ENCODE measurements at regions not wholly inside any gene's neighbourhood (a gene's known extent, or its start where the extent isn't known, plus 50 kb on each side); places are given as distances from the start of the nearest gene placed in this dataset.

GRCh38 chr3:26422415-26422814 lies 200.2 kb upstream of the LRRC3B start:
- Mint-ChIP-seq H3K27me3 (no peaks in the 10 kb centered on the region), H3K27ac (no peak overlapping the region), H3K4me1 (ENCODE audit: low read depth) (no peaks in the 10 kb centered on the region), H3K4me3 (no peak overlapping the region), H3K9me3 (peaks cover 2% of the 10 kb centered on the region), H3K36me3 (ENCODE audit: low read depth) (no peaks in the 10 kb centered on the region)
- intact Hi-C loops (cut with micrococcal nuclease) = no loop called here
- no peak for DNase-seq
- ChIA-PET CTCF (no interaction called here), POLR2A (no interaction called here)
- no peak for ATAC-seq
- TF ChIP-seq, protein P1, sequence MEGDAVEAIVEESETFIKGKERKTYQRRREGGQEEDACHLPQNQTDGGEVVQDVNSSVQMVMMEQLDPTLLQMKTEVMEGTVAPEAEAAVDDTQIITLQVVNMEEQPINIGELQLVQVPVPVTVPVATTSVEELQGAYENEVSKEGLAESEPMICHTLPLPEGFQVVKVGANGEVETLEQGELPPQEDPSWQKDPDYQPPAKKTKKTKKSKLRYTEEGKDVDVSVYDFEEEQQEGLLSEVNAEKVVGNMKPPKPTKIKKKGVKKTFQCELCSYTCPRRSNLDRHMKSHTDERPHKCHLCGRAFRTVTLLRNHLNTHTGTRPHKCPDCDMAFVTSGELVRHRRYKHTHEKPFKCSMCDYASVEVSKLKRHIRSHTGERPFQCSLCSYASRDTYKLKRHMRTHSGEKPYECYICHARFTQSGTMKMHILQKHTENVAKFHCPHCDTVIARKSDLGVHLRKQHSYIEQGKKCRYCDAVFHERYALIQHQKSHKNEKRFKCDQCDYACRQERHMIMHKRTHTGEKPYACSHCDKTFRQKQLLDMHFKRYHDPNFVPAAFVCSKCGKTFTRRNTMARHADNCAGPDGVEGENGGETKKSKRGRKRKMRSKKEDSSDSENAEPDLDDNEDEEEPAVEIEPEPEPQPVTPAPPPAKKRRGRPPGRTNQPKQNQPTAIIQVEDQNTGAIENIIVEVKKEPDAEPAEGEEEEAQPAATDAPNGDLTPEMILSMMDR (IDR thresholded peaks at IDR 0.05) = no peak

GRCh38 chr3:26425076-26425475 lies 197.5 kb upstream of the LRRC3B start:
- intact Hi-C loops (cut with micrococcal nuclease) = no loop called here
- H3K4me3 Mint-ChIP-seq = no peak overlapping the region
- no peak for ATAC-seq
- no peaks in the 10 kb centered on the region for H3K4me1 Mint-ChIP-seq (ENCODE audit: low read depth)
- TF ChIP-seq, protein P1 (IDR thresholded peaks at IDR 0.05) = no peak
- no peaks in the 10 kb centered on the region for H3K27me3 Mint-ChIP-seq
- ChIA-PET POLR2A (no interaction called here), CTCF (no interaction called here)
- peaks cover 2% of the 10 kb centered on the region for H3K9me3 Mint-ChIP-seq
- no peak overlapping the region for H3K27ac Mint-ChIP-seq
- DNase-seq = no peak
- no peaks in the 10 kb centered on the region for H3K36me3 Mint-ChIP-seq (ENCODE audit: low read depth)

DNA sequence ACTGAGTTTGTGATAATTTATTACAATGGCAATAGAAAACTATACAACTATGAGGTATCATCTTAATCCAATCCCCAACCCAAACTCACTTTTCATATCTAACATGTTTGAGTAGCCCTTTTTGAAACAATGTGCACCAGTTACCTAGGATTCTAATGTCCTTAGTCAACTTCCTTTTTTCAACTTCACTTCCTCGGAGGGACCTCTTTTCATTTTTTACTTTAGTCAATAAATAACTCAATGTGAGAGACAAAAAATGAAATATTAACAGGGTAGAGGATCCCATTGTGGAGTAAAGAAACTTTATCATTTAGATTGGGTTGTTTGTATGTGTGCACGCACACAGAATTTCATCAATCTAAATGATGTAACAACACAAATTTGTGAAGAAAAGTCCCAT lies 193.6 kb upstream of the LRRC3B start:
- ChIA-PET CTCF (no interaction called here), POLR2A (no interaction called here)
- H3K4me1 Mint-ChIP-seq (ENCODE audit: low read depth) = no peaks in the 10 kb centered on the region
- TF ChIP-seq, protein P1 (IDR thresholded peaks at IDR 0.05) = no peak
- no peaks in the 10 kb centered on the region for H3K27me3 Mint-ChIP-seq
- H3K4me3 Mint-ChIP-seq = no peak overlapping the region
- no peaks in the 10 kb centered on the region for H3K9me3 Mint-ChIP-seq
- intact Hi-C loops (cut with micrococcal nuclease) = no loop called here
- H3K36me3 Mint-ChIP-seq (ENCODE audit: low read depth) = no peaks in the 10 kb centered on the region
- ATAC-seq = no peak
- DNase-seq = no peak
- no peak overlapping the region for H3K27ac Mint-ChIP-seq

DNA sequence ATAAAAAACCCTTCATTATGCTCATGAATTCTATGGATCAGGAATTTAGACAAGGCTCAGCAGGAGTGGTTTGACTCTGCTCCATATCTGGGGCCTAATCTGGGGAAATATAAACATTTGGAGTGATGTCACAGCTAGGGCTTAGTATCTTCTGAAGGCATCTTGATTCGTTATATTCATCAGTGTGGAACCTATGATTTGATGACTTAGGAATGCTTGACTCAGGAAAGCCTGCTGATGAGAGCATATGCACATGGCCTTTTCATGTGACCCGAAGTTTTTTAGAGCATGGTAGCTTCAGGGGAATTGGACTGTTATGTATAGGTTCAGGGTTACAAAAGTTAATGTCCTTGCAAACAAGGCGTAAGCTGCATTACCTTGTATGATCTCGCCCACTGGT lies 184.9 kb upstream of the LRRC3B start:
- ChIA-PET CTCF (no interaction called here), POLR2A (no interaction called here)
- Mint-ChIP-seq H3K4me1 (ENCODE audit: low read depth) (no peaks in the 10 kb centered on the region), H3K9me3 (peaks cover 3% of the 10 kb centered on the region), H3K36me3 (ENCODE audit: low read depth) (no peaks in the 10 kb centered on the region), H3K27ac (no peak overlapping the region), H3K4me3 (no peak overlapping the region), H3K27me3 (no peaks in the 10 kb centered on the region)
- ATAC-seq (no peak), DNase-seq (no peak)
- intact Hi-C loops (cut with micrococcal nuclease) = no loop called here
- TF ChIP-seq, protein P1 (IDR thresholded peaks at IDR 0.05) = no peak

DNA sequence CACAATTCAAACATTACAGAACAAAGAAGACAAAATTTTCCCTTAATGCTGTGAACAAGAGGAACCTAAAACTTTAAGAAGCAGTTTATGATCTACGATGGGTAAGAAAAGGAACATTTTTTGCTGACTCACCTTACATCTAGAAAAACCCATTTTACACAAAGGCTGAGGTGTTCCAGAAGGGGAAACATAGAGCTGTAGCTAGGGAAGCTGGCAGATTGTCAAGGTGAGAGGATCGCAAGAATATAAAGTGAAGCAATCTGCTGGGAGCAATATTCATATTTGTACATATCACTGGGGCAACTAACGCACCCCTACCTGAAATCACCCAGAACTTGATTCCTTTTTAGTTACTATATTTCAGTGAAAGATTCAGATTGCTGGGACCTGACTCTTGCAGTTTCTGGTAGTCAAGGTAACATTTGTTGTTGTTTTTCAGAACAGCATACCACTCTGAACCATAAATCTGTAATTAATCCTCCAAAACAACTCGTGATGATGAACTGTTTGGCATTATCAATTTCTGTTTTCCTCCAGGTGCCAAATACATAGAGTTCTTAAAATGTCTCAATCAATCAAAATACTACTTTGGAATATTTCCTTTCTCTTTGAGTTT lies 184.1 kb upstream of the LRRC3B start:
- ChIA-PET POLR2A (interaction anchor here (0.6 kb wide), 1 partner anchor 371 kb away, joined by 3 read pairs; no protein-coding TSS in a partner anchor), CTCF (no interaction called here)
- no peak overlapping the region for H3K27ac Mint-ChIP-seq
- TF ChIP-seq, protein P1 (IDR thresholded peaks at IDR 0.05) = no peak
- H3K4me3 Mint-ChIP-seq = no peak overlapping the region
- intact Hi-C loops (cut with micrococcal nuclease) = no loop called here
- H3K9me3 Mint-ChIP-seq = peaks cover 3% of the 10 kb centered on the region
- DNase-seq (no peak), ATAC-seq (no peak)
- no peaks in the 10 kb centered on the region for H3K4me1 Mint-ChIP-seq (ENCODE audit: low read depth)
- no peaks in the 10 kb centered on the region for H3K27me3 Mint-ChIP-seq
- H3K36me3 Mint-ChIP-seq (ENCODE audit: low read depth) = no peaks in the 10 kb centered on the region

Data from activated CD8-positive, alpha-beta T cell treated with anti-CD3 and anti-CD28 coated beads for 36 hours (primary cell).